GM19455 (cell line): ENCODE measurements at regions not wholly inside any gene's neighbourhood (a gene's known extent, or its start where the extent isn't known, plus 50 kb on each side); places are given as distances from the start of the nearest gene placed in this dataset.

Experiments
- ATAC-seq: cut with Tn5 transposase; IDR thresholded peaks from one replicate; pipeline ENCODE4 v1.9.1; 2021; ENCODE audit not compliant: unreplicated experiment

DNA sequence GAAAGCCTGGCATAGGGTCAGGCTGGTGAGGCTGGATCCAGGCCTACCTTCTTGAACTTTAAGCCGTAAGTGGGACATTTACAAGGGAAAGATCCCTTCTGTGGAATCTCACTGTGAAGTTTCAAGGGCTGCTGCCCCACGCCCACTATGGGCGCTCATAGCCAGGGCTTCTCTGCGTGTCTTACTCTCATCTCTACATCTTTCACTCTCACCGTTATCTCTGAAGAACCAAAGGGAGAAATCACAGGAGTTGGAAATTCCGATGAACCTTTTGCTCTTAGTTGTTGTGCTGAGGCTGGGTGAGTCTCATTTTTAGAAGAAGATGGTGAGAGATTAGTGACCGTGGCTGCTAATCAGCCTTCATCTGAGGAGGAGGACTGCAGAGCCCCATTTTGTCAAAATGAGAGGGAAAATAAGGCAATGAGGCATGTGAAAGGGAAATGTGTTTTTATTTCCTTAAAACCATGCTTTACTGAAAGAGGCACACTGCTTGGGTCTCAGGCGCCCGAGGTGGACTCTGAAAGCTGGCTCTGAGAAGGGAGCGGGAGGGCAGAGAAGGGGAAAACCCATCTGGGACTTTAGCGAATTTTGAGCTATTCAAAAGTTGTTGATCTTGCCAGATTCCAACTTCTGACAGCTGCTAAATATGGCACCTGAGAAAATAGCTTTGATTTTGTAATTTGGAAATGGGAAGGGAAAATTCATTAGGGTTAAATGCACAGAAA, 301.5 kb downstream of the CLIC5 start:
- ATAC-seq: no peak
